Nephron progenitor cell (in vitro differentiated cells): ENCODE measurements at regions not wholly inside any gene's neighbourhood (a gene's known extent, or its start where the extent isn't known, plus 50 kb on each side); places are given as distances from the start of the nearest gene placed in this dataset.
A peak's percentile ranks its signal among the peaks of the same experiment; 100 is the strongest.

Source experiments
- DNase-seq: peaks from one replicate; pipeline ENCODE4 v3.0.0; 2021
- H3K27ac Mint-ChIP-seq: 2 replicates; pipeline ENCODE4 v1.8.0; 2021; ENCODE audit warnings: mild to moderate bottlenecking, moderate library complexity, mixed read lengths
- H3K27me3 Mint-ChIP-seq: 2 replicates; pipeline ENCODE4 v1.8.0; 2021; ENCODE audit warnings: mild to moderate bottlenecking, low read depth, mixed read lengths; ENCODE audit not compliant: poor library complexity
- H3K36me3 Mint-ChIP-seq: 2 replicates; pipeline ENCODE4 v1.8.0; 2021; ENCODE audit warnings: low read depth, mixed read lengths
- H3K4me1 Mint-ChIP-seq: 2 replicates; pipeline ENCODE4 v1.8.0; 2021; ENCODE audit warnings: mixed read lengths
- H3K4me3 Mint-ChIP-seq: 2 replicates; pipeline ENCODE4 v1.8.0; 2021; ENCODE audit warnings: mild to moderate bottlenecking, moderate library complexity, mixed read lengths
- H3K9me3 Mint-ChIP-seq: 2 replicates; pipeline ENCODE4 v1.8.0; 2021; ENCODE audit warnings: mild to moderate bottlenecking, moderate library complexity, mixed read lengths
- TF ChIP-seq, protein P1 (sequence below): fragments of 200-600 bp; sonication (generic); IDR thresholded peaks from 2 replicates; pipeline ENCODE4 v1.5.0; 2021; ENCODE audit warnings: antibody characterized with exemption

DNA sequence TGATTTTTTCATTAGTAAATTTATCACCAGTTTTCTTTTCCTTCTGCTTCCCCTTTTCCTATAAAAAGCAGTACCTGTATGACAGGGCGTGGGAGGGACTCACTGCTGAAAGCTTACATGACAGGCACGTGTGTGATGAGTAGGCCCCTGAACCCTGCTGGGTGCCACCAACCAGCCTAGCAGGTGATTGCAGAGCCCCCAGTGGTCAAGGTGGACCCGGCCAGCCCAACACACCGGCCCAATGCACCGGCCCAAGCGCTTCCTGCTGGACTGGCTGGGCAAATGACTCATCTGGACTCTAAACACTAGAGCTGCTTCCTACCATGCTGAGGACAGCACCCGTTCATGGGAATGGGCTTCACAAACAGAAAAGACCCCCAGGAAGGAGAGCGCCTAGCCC is 89.8 kb upstream of the TMEM72 start:
- H3K9me3 Mint-ChIP-seq, result no peaks in the 10 kb centered on the region
- no peak overlapping the region for H3K4me3 Mint-ChIP-seq
- H3K36me3 Mint-ChIP-seq, result no peaks in the 10 kb centered on the region
- TF ChIP-seq, protein P1, sequence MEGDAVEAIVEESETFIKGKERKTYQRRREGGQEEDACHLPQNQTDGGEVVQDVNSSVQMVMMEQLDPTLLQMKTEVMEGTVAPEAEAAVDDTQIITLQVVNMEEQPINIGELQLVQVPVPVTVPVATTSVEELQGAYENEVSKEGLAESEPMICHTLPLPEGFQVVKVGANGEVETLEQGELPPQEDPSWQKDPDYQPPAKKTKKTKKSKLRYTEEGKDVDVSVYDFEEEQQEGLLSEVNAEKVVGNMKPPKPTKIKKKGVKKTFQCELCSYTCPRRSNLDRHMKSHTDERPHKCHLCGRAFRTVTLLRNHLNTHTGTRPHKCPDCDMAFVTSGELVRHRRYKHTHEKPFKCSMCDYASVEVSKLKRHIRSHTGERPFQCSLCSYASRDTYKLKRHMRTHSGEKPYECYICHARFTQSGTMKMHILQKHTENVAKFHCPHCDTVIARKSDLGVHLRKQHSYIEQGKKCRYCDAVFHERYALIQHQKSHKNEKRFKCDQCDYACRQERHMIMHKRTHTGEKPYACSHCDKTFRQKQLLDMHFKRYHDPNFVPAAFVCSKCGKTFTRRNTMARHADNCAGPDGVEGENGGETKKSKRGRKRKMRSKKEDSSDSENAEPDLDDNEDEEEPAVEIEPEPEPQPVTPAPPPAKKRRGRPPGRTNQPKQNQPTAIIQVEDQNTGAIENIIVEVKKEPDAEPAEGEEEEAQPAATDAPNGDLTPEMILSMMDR, result no peak
- peaks cover 12% of the 10 kb centered on the region for H3K27me3 Mint-ChIP-seq
- DNase-seq, result no peak
- no peak overlapping the region for H3K27ac Mint-ChIP-seq
- H3K4me1 Mint-ChIP-seq, result peaks cover 35% of the 10 kb centered on the region

DNA sequence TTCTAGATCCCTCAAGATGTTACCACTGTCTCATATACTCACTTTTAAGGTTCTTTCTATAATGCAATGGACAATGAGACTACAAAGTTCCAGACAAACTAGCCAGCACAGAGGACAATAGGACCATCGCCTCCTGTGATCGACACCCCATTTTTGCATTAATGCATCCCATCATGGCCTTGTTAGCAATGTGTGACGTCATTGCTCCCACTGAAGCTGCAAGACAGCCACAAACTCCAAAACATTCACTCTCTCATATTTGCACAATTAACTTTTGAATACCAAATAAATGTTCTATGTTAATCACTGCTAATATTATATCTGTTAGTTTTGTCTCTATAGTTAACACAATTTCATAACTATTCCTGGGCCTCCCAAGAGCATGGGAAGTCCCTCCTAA is 88.8 kb upstream of the TMEM72 start:
- Mint-ChIP-seq H3K4me3 (no peak overlapping the region), H3K36me3 (no peaks in the 10 kb centered on the region), H3K27me3 (peaks cover 12% of the 10 kb centered on the region), H3K9me3 (no peaks in the 10 kb centered on the region), H3K27ac (no peak overlapping the region), H3K4me1 (peaks cover 46% of the 10 kb centered on the region)
- TF ChIP-seq, protein P1, result no peak
- DNase-seq, result no peak

DNA sequence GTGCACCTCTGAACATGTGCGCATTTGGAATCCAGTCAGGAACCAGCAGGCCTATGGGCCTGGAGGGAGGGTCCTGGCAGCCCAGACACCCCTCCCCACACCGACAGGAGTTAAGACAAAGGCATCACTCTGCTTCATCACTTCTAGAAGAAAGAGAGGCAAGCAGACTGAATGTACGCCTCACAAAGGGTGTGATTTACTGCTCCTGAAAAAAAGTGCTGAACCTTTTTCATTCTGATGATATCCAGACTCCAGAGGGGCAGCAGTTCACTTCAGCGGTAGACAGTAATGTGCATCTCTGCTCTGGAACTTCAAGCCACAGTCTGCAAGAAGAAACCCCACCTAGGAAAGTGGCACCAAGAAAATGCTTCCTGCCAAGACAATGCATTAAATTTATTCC is 88.2 kb upstream of the TMEM72 start:
- TF ChIP-seq, protein P1, result no peak
- H3K27ac Mint-ChIP-seq, result no peak overlapping the region
- peaks cover 12% of the 10 kb centered on the region for H3K27me3 Mint-ChIP-seq
- H3K9me3 Mint-ChIP-seq, result no peaks in the 10 kb centered on the region
- H3K36me3 Mint-ChIP-seq, result no peaks in the 10 kb centered on the region
- H3K4me1 Mint-ChIP-seq, result peaks cover 52% of the 10 kb centered on the region
- DNase-seq, result no peak
- no peak overlapping the region for H3K4me3 Mint-ChIP-seq

- H3K4me3 Mint-ChIP-seq, result no peak overlapping the region
Measured at GRCh38 chr10:44824607-44825006, 86.5 kb upstream of the TMEM72 start.

GRCh38 chr10:44827431-44828006 is 83.6 kb upstream of the TMEM72 start:
- H3K27ac Mint-ChIP-seq, result peak overlapping the region; percentile 53
- DNase-seq, result no peak
- no peaks in the 10 kb centered on the region for H3K9me3 Mint-ChIP-seq
- H3K4me3 Mint-ChIP-seq, result no peak overlapping the region
- H3K4me1 Mint-ChIP-seq, result peaks cover 62% of the 10 kb centered on the region
- H3K36me3 Mint-ChIP-seq, result no peaks in the 10 kb centered on the region
- H3K27me3 Mint-ChIP-seq, result peaks cover 18% of the 10 kb centered on the region
- TF ChIP-seq, protein P1, result no peak

More at GRCh38 chr10:44824607-44825006, 86.5 kb upstream of the TMEM72 start:
- no peak overlapping the region for H3K27ac Mint-ChIP-seq
- peaks cover 62% of the 10 kb centered on the region for H3K4me1 Mint-ChIP-seq
- TF ChIP-seq, protein P1, result no peak
- no peaks in the 10 kb centered on the region for H3K9me3 Mint-ChIP-seq
- DNase-seq, result no peak
- H3K27me3 Mint-ChIP-seq, result peaks cover 18% of the 10 kb centered on the region
- H3K36me3 Mint-ChIP-seq, result no peaks in the 10 kb centered on the region

DNA sequence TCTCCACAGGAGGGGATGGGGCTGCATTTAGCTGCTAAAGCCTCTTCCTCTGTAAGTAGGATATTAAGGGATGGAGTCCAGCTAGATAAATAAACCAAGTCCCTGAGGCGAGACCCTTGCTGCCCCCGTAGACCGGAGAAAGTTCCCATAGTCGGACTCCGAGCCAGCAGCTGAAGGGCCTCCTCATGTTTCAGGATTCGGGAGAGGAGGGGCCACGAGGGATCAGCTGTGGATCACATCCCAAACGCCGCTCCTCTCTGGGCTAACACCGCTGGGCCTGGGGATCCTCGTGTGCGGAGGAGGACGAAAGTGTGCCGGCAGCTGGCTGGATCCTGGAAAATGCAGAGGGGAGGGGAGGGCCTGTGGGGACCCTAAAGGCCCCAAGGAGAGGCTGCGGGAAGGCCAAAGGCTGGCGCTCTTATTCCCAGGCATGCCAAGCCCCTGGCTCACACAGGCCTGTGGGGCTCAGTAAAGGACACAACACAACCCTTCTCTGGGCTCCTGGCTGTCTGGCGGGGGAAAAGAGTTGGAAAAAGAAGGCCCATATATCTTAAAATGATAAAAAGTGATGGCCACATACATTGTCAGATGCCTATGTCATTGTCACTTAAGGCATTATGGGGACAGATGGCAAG is 82.5 kb upstream of the TMEM72 start:
- Mint-ChIP-seq H3K4me1 (peaks cover 52% of the 10 kb centered on the region), H3K9me3 (no peaks in the 10 kb centered on the region), H3K27ac (peak overlapping the region; percentile 85), H3K27me3 (peaks cover 10% of the 10 kb centered on the region), H3K36me3 (no peaks in the 10 kb centered on the region), H3K4me3 (no peak overlapping the region)
- peak; percentile 67 for DNase-seq
- TF ChIP-seq, protein P1, result no peak
